ENCODE measurements at regions not wholly inside any gene's neighbourhood (a gene's known extent, or its start where the extent isn't known, plus 50 kb on each side); places are given as distances from the start of the nearest gene placed in this dataset.

DNA sequence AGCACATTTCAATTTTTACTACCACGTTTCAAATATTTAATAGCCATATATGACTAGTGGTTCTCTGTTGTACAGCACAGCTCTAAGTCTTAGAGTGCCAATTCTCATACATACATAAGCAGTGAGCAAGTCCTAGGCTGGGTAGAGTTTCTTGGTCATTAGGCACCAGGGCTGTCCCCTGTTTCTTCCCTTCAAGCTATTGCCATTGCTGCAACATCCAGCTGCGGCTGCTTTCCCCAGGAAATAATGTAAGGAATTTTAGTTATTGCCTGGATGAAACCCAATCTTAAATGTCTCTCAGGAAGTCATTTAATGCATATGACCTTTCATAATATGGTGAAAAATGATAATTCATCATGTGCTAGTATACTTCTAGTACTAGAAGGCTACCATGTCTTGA, 74.1 kb upstream of the PPP3CA start:
- TF ChIP-seq, protein P1, sequence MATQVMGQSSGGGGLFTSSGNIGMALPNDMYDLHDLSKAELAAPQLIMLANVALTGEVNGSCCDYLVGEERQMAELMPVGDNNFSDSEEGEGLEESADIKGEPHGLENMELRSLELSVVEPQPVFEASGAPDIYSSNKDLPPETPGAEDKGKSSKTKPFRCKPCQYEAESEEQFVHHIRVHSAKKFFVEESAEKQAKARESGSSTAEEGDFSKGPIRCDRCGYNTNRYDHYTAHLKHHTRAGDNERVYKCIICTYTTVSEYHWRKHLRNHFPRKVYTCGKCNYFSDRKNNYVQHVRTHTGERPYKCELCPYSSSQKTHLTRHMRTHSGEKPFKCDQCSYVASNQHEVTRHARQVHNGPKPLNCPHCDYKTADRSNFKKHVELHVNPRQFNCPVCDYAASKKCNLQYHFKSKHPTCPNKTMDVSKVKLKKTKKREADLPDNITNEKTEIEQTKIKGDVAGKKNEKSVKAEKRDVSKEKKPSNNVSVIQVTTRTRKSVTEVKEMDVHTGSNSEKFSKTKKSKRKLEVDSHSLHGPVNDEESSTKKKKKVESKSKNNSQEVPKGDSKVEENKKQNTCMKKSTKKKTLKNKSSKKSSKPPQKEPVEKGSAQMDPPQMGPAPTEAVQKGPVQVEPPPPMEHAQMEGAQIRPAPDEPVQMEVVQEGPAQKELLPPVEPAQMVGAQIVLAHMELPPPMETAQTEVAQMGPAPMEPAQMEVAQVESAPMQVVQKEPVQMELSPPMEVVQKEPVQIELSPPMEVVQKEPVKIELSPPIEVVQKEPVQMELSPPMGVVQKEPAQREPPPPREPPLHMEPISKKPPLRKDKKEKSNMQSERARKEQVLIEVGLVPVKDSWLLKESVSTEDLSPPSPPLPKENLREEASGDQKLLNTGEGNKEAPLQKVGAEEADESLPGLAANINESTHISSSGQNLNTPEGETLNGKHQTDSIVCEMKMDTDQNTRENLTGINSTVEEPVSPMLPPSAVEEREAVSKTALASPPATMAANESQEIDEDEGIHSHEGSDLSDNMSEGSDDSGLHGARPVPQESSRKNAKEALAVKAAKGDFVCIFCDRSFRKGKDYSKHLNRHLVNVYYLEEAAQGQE (IDR thresholded peaks at IDR 0.05; ENCODE audit: borderline replicate concordance) = no peak
- TF ChIP-seq, protein P2, sequence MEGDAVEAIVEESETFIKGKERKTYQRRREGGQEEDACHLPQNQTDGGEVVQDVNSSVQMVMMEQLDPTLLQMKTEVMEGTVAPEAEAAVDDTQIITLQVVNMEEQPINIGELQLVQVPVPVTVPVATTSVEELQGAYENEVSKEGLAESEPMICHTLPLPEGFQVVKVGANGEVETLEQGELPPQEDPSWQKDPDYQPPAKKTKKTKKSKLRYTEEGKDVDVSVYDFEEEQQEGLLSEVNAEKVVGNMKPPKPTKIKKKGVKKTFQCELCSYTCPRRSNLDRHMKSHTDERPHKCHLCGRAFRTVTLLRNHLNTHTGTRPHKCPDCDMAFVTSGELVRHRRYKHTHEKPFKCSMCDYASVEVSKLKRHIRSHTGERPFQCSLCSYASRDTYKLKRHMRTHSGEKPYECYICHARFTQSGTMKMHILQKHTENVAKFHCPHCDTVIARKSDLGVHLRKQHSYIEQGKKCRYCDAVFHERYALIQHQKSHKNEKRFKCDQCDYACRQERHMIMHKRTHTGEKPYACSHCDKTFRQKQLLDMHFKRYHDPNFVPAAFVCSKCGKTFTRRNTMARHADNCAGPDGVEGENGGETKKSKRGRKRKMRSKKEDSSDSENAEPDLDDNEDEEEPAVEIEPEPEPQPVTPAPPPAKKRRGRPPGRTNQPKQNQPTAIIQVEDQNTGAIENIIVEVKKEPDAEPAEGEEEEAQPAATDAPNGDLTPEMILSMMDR (IDR thresholded peaks at IDR 0.05; ENCODE audit: poor library complexity, severe bottlenecking) = no peak
- TF ChIP-seq RAD21 (conservative IDR thresholded peaks at IDR 0.05) (no peak), POLR2AphosphoS5 (IDR thresholded peaks at IDR 0.05) (no peak), TAF1 (IDR thresholded peaks at IDR 0.05; ENCODE audit: low read depth) (no peak), EP300 (conservative IDR thresholded peaks at IDR 0.05; ENCODE audit: poor library complexity, severe bottlenecking) (no peak), EZH2 (IDR thresholded peaks at IDR 0.05; ENCODE audit: borderline replicate concordance, insufficient read depth, low read length, poor library complexity, severe bottlenecking) (no peak)
